A549 (cell line): ENCODE measurements at regions not wholly inside any gene's neighbourhood (a gene's known extent, or its start where the extent isn't known, plus 50 kb on each side); places are given as distances from the start of the nearest gene placed in this dataset.

Experiments used
- MAX ChIP-seq: IDR thresholded peaks from 2 replicates; pipeline ENCODE4 v1.6.1; 2012
- TF ChIP-seq, protein P1 (sequence below): fragments of >200 bp; sonication (Bioruptor Twin); formaldehyde crosslinking; IDR thresholded peaks from 3 replicates; pipeline ENCODE4 v1.5.1; 2016

DNA sequence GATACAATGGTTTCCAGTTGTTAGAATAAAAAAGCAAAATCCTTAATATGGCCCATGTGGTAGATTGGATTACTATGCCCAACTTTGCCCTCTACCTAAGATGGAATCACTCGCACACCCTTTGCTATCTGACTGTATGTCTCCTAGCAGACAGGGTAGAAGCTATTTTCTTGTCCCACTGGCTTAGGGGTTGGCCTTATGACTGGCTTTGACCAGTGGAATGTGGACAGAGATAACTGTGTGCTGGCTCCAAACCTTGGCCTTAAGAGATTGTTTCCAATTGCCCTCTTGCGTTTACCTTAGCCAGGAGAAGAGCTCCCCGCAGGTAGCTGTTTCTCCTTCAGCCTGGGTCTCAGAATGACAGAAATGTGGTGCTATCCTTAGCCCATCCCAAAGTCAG is 355.9 kb downstream of the BCOR start:
- TF ChIP-seq, protein P1, sequence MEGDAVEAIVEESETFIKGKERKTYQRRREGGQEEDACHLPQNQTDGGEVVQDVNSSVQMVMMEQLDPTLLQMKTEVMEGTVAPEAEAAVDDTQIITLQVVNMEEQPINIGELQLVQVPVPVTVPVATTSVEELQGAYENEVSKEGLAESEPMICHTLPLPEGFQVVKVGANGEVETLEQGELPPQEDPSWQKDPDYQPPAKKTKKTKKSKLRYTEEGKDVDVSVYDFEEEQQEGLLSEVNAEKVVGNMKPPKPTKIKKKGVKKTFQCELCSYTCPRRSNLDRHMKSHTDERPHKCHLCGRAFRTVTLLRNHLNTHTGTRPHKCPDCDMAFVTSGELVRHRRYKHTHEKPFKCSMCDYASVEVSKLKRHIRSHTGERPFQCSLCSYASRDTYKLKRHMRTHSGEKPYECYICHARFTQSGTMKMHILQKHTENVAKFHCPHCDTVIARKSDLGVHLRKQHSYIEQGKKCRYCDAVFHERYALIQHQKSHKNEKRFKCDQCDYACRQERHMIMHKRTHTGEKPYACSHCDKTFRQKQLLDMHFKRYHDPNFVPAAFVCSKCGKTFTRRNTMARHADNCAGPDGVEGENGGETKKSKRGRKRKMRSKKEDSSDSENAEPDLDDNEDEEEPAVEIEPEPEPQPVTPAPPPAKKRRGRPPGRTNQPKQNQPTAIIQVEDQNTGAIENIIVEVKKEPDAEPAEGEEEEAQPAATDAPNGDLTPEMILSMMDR: no peak
- TF ChIP-seq MAX: no peak
